Upper lobe of left lung (tissue), 4 donors: ENCODE measurements at regions not wholly inside any gene's neighbourhood (a gene's known extent, or its start where the extent isn't known, plus 50 kb on each side); places are given as distances from the start of the nearest gene placed in this dataset.

Source experiments
- CTCF ChIP-seq, 6 experiments: fragments of 450-650 bp in 4 of 6; fragments of 200-600 bp in 2 of 6; sonication (generic) in 2 of 6; IDR thresholded peaks; one replicate each; pipeline ENCODE4 v1.5.1; 2016 to 2019; ENCODE audit warnings: antibody characterized with exemption in 6 of 6
- EP300 ChIP-seq, 4 donors: sonication (generic); formaldehyde crosslinking; IDR thresholded peaks; one replicate each; pipeline ENCODE4 v1.5.1; 2017; ENCODE audit warnings: antibody characterized with exemption in 4 of 4, control low read depth in 2 of 4
- POLR2A ChIP-seq, 4 donors: fragments of 450-650 bp; IDR thresholded peaks; one replicate each; pipeline ENCODE4 v1.5.1; 2016 to 2017; ENCODE audit warnings: antibody characterized with exemption in 4 of 4, mild to moderate bottlenecking in 2 of 4
- POLR2AphosphoS5 ChIP-seq, 2 donors: sonication (generic); formaldehyde crosslinking; IDR thresholded peaks; one replicate each; pipeline ENCODE4 v1.5.1; 2017; ENCODE audit warnings: antibody characterized with exemption in 2 of 2

- no peak for TF ChIP-seq CTCF (IDR thresholded peaks at IDR 0.05)
- no peak for TF ChIP-seq POLR2A (IDR thresholded peaks at IDR 0.05)
- no peak for TF ChIP-seq POLR2AphosphoS5 (IDR thresholded peaks at IDR 0.05)
- TF ChIP-seq EP300 (IDR thresholded peaks at IDR 0.05): no peak
Observed at GRCh38 chr3:81251096-81251495, 510.3 kb downstream of the GBE1 start.
